Keratinocyte (primary cell): ENCODE measurements at regions not wholly inside any gene's neighbourhood (a gene's known extent, or its start where the extent isn't known, plus 50 kb on each side); places are given as distances from the start of the nearest gene placed in this dataset.

Experiments
- DNase-seq: peaks from one replicate; pipeline ENCODE4 v3.0.0-alpha.2; 2011; ENCODE audit warnings: low read depth, missing footprints, low spot score
- FAIRE-seq: peaks from 2 replicates; lab custom pipeline; 2011; peaks lifted over from hg19 to GRCh38; lab: Jason Lieb, UNC
- H2AFZ ChIP-seq: 2 replicates; pipeline ENCODE4 v1.6.0; 2012; ENCODE audit warnings: low read length, control low read depth, inconsistent platforms; ENCODE audit not compliant: control insufficient read depth
- H3K27ac ChIP-seq: 2 replicates; pipeline ENCODE4 v1.5.1; 2011; ENCODE audit warnings: low read length; ENCODE audit not compliant: control insufficient read depth, insufficient read depth
- H3K27me3 ChIP-seq: 3 replicates; pipeline ENCODE4 v1.6.0; 2011; ENCODE audit warnings: low read length; ENCODE audit not compliant: control insufficient read depth, insufficient read depth; ENCODE audit errors: extremely low read depth
- H3K36me3 ChIP-seq, 2 experiments: 2 replicates in 1 of 2; 3 replicates in 1 of 2; pipeline ENCODE4 v1.5.1; 2011; ENCODE audit warnings: low read length in 2 of 2, mild to moderate bottlenecking in 1 of 2; ENCODE audit not compliant: control insufficient read depth in 2 of 2, insufficient read depth in 2 of 2; ENCODE audit errors: extremely low read depth in 1 of 2
- H3K4me1 ChIP-seq: 3 replicates; pipeline ENCODE4 v1.5.1; 2011; ENCODE audit warnings: low read length; ENCODE audit not compliant: control insufficient read depth, insufficient read depth; ENCODE audit errors: extremely low read depth
- H3K4me2 ChIP-seq: 3 replicates; pipeline ENCODE4 v1.6.0; 2011; ENCODE audit warnings: low read depth, low read length; ENCODE audit not compliant: control insufficient read depth, insufficient read depth; ENCODE audit errors: extremely low read depth
- H3K4me3 ChIP-seq, 3 experiments: fragments of 200-600 bp in 1 of 3; sonication (generic) in 1 of 3; 2 replicates in 2 of 3; 3 replicates in 1 of 3; pipeline ENCODE4 v1.5.1; 2011 to 2016; ENCODE audit warnings: low read length in 3 of 3, mild to moderate bottlenecking in 3 of 3, control low read depth in 2 of 3, inconsistent platforms in 1 of 3, low read depth in 1 of 3, mixed read lengths in 1 of 3, mixed run types in 1 of 3, moderate library complexity in 1 of 3; ENCODE audit not compliant: control insufficient read depth in 2 of 3, insufficient read depth in 2 of 3; ENCODE audit errors: extremely low read depth in 1 of 3
- H3K79me2 ChIP-seq: 2 replicates; pipeline ENCODE4 v1.6.0; 2012; ENCODE audit warnings: low read length; ENCODE audit not compliant: control insufficient read depth, insufficient read depth
- H3K9ac ChIP-seq: 3 replicates; pipeline ENCODE4 v1.6.0; 2011; ENCODE audit warnings: low read length; ENCODE audit not compliant: control insufficient read depth, insufficient read depth; ENCODE audit errors: extremely low read depth
- H3K9me1 ChIP-seq: 3 replicates; pipeline ENCODE4 v1.6.0; 2011; ENCODE audit warnings: low read length; ENCODE audit not compliant: control insufficient read depth, insufficient read depth; ENCODE audit errors: extremely low read depth
- H3K9me3 ChIP-seq: 2 replicates; pipeline ENCODE4 v1.5.1; 2012; ENCODE audit warnings: low read depth, low read length; ENCODE audit not compliant: control insufficient read depth
- H4K20me1 ChIP-seq: 3 replicates; pipeline ENCODE4 v1.6.0; 2011; ENCODE audit warnings: low read length; ENCODE audit not compliant: control insufficient read depth, insufficient read depth; ENCODE audit errors: extremely low read depth
- EZH2 ChIP-seq: IDR thresholded peaks from one replicate; pipeline ENCODE4 v1.6.1; 2012; ENCODE audit warnings: inconsistent platforms, mild to moderate bottlenecking, low read length, moderate library complexity
- dilution Hi-C: fragments of 300-500 bp; cut with MboI; formaldehyde crosslinking; loops from one replicate; pipeline ENCODE4 v1.7.0; 2020; ENCODE audit warnings: low sequenced_read_pairs; ENCODE audit not compliant: extremely low pct_ligation_motif_present
- TF ChIP-seq, protein P1 (sequence below), 3 experiments: IDR thresholded peaks in 1 of 3; conservative IDR thresholded peaks in 1 of 3; optimal IDR thresholded peaks in 1 of 3; 2 replicates in 2 of 3; 3 replicates in 1 of 3; pipeline versions ENCODE3 to v1.5.1; 2011; ENCODE audit warnings: low read length in 3 of 3, mild to moderate bottlenecking in 3 of 3, moderate library complexity in 2 of 3, control low read depth in 1 of 3, inconsistent platforms in 1 of 3; ENCODE audit not compliant: insufficient read depth in 2 of 3; ENCODE audit errors: extremely low read depth in 1 of 3

DNA sequence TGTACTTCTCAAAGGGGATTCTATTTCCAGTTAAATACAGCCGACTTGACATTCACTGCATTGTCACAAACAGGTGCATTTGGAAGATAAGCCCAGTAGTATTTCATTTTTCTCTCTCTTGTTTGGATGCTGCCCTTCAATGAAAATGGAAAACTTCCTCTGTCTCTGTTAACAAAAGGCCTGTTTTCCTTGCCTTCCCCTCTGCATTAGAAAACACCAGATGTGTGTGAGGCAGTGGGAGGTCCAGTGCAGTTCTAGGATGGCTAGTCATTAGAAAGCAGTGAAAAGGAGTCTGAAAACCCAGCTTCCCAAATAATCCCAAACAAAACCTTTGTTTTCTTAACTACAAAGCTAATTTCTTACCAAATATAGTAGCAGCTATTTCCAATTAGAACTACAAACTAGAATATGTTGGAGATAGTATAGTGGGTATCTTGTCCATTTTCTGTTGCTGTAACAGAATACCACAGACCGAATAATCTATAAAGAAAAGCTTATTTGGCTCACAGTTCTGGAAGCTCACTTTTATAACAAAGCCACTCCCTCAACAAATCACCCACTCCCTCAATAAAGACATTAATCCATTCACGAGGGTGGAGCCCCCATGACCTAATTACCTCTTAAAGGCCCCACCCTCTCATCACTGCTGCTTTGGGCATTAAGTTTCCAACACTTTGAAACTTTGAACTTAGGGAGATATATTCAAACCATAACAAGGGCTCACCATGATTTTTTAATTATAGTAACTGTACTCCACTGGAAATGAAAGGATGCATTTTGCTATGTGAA is 452.1 kb upstream of the RPS6KA3 start:
- FAIRE-seq (no peak), DNase-seq (no peak)
- H3K4me1 ChIP-seq = no peaks in the 10 kb centered on the region
- no peak overlapping the region for H3K27ac ChIP-seq
- H3K79me2 ChIP-seq = no peaks in the 10 kb centered on the region
- no peak overlapping the region for H3K4me3 ChIP-seq
- no peak overlapping the region for H2AFZ ChIP-seq
- no peaks in the 10 kb centered on the region for H3K27me3 ChIP-seq
- TF ChIP-seq, protein P1, sequence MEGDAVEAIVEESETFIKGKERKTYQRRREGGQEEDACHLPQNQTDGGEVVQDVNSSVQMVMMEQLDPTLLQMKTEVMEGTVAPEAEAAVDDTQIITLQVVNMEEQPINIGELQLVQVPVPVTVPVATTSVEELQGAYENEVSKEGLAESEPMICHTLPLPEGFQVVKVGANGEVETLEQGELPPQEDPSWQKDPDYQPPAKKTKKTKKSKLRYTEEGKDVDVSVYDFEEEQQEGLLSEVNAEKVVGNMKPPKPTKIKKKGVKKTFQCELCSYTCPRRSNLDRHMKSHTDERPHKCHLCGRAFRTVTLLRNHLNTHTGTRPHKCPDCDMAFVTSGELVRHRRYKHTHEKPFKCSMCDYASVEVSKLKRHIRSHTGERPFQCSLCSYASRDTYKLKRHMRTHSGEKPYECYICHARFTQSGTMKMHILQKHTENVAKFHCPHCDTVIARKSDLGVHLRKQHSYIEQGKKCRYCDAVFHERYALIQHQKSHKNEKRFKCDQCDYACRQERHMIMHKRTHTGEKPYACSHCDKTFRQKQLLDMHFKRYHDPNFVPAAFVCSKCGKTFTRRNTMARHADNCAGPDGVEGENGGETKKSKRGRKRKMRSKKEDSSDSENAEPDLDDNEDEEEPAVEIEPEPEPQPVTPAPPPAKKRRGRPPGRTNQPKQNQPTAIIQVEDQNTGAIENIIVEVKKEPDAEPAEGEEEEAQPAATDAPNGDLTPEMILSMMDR (optimal IDR thresholded peaks at IDR 0.05 in 1 of 3, IDR thresholded peaks at IDR 0.05 in 1 of 3, conservative IDR thresholded peaks at IDR 0.05 in 1 of 3; ENCODE audit: extremely low read depth in 1 of 3, insufficient read depth in 2 of 3, low read length in 3 of 3) = no peak
- dilution Hi-C loops = no loop called here
- H3K9me3 ChIP-seq = no peaks in the 10 kb centered on the region
- no peaks in the 10 kb centered on the region for H3K36me3 ChIP-seq
- H3K9me1 ChIP-seq = no peaks in the 10 kb centered on the region
- H3K4me2 ChIP-seq = no peak overlapping the region
- no peaks in the 10 kb centered on the region for H4K20me1 ChIP-seq
- no peak overlapping the region for H3K9ac ChIP-seq

DNA sequence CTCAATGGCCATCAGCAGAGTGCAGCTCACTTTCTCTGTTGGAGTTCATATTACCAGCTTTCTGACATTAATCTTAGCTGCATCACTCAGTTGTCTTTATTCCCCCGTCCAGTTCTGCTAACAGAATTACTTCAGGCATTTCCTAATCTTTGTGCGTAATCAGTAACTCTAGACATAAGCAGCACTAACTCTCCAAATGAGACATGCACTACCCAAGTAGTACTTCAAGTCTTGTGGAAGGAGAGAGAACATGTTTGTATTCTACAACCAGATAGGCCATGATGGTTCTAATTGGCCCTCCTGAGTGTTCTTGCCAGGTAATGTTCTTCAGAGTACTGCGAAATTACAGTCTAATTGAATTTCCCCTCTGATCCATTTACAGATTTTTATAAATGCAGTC is 448.5 kb upstream of the RPS6KA3 start:
- H3K4me2 ChIP-seq = no peak overlapping the region
- no peak overlapping the region for H3K27ac ChIP-seq
- no peaks in the 10 kb centered on the region for H3K79me2 ChIP-seq
- H2AFZ ChIP-seq = no peak overlapping the region
- DNase-seq (no peak), FAIRE-seq (no peak)
- H3K36me3 ChIP-seq = no peaks in the 10 kb centered on the region
- no peak overlapping the region for H3K4me3 ChIP-seq
- H3K4me1 ChIP-seq = no peaks in the 10 kb centered on the region
- H3K9ac ChIP-seq = no peak overlapping the region
- H3K9me1 ChIP-seq = no peaks in the 10 kb centered on the region
- H3K9me3 ChIP-seq = no peaks in the 10 kb centered on the region
- TF ChIP-seq, protein P1 (optimal IDR thresholded peaks at IDR 0.05 in 1 of 3, IDR thresholded peaks at IDR 0.05 in 1 of 3, conservative IDR thresholded peaks at IDR 0.05 in 1 of 3; ENCODE audit: extremely low read depth in 1 of 3, insufficient read depth in 2 of 3, low read length in 3 of 3) = no peak
- no peak for TF ChIP-seq EZH2
- H4K20me1 ChIP-seq = no peaks in the 10 kb centered on the region
- dilution Hi-C loops = no loop called here
- no peaks in the 10 kb centered on the region for H3K27me3 ChIP-seq
